ENCODE measurements at regions not wholly inside any gene's neighbourhood (a gene's known extent, or its start where the extent isn't known, plus 50 kb on each side); places are given as distances from the start of the nearest gene placed in this dataset.

DNA sequence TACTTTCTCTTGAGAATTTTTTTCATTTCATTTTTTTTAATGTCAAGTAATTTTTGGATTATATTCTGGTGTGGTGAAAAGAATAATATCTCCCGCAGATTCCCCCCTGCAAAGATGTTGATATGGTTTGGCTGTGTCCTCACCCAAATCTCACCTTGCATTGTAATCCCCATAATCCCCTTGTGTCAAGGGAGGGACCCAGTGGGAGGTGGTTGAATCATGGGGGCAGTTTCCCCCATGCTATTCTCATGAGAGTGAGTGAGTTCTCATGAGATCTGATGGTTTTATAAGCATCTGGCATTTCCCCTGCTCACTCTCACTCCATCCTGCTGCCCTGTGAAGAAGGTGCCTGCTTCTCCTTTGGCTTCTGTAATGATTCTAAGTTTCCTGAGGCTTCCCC, 58.7 kb upstream of the PMEPA1 start:
- no peak overlapping the region for H3K27ac Mint-ChIP-seq
- Histone ChIP-seq H3K27me3 (ENCODE audit: insufficient read depth) (no peaks in the 10 kb centered on the region), H3K27ac (ENCODE audit: low read depth) (no peak overlapping the region), H3F3A (replicated peaks; ENCODE audit: low read depth) (no peaks in the 10 kb centered on the region), H3K9me2 (ENCODE audit: insufficient read depth) (no peaks in the 10 kb centered on the region), H3K36me3 (ENCODE audit: insufficient read depth) (no peaks in the 10 kb centered on the region), H3K79me2 (replicated peaks; ENCODE audit: insufficient read depth) (no peaks in the 10 kb centered on the region), H2AFZ (peak overlapping the region; percentile 47; the same call in 1 of the 2 replicates), H3K4me2 (no peak overlapping the region), H4K20me1 (replicated peaks; ENCODE audit: insufficient read depth) (no peaks in the 10 kb centered on the region), H3K4me1 (ENCODE audit: insufficient read depth) (peaks cover 6% of the 10 kb centered on the region; the same call in 1 of the 2 replicates), H3K4me3 (no peak overlapping the region)
- peaks cover 25% of the 10 kb centered on the region for H3K4me1 Mint-ChIP-seq
- no peak for TF ChIP-seq NANOG (IDR thresholded peaks at IDR 0.05; ENCODE audit: borderline replicate concordance)
- no peak for TF ChIP-seq JUNB (IDR thresholded peaks at IDR 0.05; ENCODE audit: unreplicated experiment)
- TF ChIP-seq CREB1 (CRISPR knock-in tag; IDR thresholded peaks at IDR 0.05; ENCODE audit: low read depth) = no peak
- TF ChIP-seq POLR2AphosphoS5 (IDR thresholded peaks at IDR 0.05; ENCODE audit: low read depth) = no peak
- TF ChIP-seq EZH2phosphoT487 (IDR thresholded peaks at IDR 0.05; ENCODE audit: unreplicated experiment) = no peak
- no peak for TF ChIP-seq STAT1 (IDR thresholded peaks at IDR 0.05; ENCODE audit: unreplicated experiment)
- no peak for TF ChIP-seq ZNF114 (CRISPR knock-in tag; IDR thresholded peaks at IDR 0.05)
- TF ChIP-seq, protein P1, sequence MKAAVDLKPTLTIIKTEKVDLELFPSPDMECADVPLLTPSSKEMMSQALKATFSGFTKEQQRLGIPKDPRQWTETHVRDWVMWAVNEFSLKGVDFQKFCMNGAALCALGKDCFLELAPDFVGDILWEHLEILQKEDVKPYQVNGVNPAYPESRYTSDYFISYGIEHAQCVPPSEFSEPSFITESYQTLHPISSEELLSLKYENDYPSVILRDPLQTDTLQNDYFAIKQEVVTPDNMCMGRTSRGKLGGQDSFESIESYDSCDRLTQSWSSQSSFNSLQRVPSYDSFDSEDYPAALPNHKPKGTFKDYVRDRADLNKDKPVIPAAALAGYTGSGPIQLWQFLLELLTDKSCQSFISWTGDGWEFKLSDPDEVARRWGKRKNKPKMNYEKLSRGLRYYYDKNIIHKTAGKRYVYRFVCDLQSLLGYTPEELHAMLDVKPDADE (IDR thresholded peaks at IDR 0.05) = no peak
- TF ChIP-seq REST (IDR thresholded peaks at IDR 0.05; ENCODE audit: unreplicated experiment) = no peak
- TF ChIP-seq ZNF331 (CRISPR knock-in tag; IDR thresholded peaks at IDR 0.05; ENCODE audit: low read depth) = no peak
- no peak for TF ChIP-seq EZH2 (IDR thresholded peaks at IDR 0.05; ENCODE audit: low read depth, unreplicated experiment)
- TF ChIP-seq, protein P2, sequence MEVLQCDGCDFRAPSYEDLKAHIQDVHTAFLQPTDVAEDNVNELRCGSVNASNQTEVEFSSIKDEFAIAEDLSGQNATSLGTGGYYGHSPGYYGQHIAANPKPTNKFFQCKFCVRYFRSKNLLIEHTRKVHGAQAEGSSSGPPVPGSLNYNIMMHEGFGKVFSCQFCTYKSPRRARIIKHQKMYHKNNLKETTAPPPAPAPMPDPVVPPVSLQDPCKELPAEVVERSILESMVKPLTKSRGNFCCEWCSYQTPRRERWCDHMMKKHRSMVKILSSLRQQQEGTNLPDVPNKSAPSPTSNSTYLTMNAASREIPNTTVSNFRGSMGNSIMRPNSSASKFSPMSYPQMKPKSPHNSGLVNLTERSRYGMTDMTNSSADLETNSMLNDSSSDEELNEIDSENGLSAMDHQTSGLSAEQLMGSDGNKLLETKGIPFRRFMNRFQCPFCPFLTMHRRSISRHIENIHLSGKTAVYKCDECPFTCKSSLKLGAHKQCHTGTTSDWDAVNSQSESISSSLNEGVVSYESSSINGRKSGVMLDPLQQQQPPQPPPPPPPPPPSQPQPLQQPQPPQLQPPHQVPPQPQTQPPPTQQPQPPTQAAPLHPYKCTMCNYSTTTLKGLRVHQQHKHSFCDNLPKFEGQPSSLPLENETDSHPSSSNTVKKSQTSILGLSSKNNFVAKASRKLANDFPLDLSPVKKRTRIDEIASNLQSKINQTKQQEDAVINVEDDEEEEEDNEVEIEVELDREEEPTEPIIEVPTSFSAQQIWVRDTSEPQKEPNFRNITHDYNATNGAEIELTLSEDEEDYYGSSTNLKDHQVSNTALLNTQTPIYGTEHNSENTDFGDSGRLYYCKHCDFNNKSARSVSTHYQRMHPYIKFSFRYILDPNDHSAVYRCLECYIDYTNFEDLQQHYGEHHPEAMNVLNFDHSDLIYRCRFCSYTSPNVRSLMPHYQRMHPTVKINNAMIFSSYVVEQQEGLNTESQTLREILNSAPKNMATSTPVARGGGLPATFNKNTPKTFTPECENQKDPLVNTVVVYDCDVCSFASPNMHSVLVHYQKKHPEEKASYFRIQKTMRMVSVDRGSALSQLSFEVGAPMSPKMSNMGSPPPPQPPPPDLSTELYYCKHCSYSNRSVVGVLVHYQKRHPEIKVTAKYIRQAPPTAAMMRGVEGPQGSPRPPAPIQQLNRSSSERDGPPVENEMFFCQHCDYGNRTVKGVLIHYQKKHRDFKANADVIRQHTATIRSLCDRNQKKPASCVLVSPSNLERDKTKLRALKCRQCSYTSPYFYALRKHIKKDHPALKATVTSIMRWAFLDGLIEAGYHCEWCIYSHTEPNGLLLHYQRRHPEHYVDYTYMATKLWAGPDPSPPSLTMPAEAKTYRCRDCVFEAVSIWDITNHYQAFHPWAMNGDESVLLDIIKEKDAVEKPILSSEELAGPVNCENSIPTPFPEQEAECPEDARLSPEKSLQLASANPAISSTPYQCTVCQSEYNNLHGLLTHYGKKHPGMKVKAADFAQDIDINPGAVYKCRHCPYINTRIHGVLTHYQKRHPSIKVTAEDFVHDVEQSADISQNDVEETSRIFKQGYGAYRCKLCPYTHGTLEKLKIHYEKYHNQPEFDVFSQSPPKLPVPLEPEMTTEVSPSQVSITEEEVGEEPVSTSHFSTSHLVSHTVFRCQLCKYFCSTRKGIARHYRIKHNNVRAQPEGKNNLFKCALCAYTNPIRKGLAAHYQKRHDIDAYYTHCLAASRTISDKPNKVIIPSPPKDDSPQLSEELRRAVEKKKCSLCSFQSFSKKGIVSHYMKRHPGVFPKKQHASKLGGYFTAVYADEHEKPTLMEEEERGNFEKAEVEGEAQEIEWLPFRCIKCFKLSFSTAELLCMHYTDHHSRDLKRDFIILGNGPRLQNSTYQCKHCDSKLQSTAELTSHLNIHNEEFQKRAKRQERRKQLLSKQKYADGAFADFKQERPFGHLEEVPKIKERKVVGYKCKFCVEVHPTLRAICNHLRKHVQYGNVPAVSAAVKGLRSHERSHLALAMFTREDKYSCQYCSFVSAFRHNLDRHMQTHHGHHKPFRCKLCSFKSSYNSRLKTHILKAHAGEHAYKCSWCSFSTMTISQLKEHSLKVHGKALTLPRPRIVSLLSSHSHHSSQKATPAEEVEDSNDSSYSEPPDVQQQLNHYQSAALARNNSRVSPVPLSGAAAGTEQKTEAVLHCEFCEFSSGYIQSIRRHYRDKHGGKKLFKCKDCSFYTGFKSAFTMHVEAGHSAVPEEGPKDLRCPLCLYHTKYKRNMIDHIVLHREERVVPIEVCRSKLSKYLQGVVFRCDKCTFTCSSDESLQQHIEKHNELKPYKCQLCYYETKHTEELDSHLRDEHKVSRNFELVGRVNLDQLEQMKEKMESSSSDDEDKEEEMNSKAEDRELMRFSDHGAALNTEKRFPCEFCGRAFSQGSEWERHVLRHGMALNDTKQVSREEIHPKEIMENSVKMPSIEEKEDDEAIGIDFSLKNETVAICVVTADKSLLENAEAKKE (CRISPR knock-in tag; IDR thresholded peaks at IDR 0.05) = no peak
- TF ChIP-seq CTCF (conservative IDR thresholded peaks at IDR 0.05; ENCODE audit: low read depth in 2 of 2) = no peak
- peaks cover 3% of the 10 kb centered on the region for H3K27me3 Mint-ChIP-seq (ENCODE audit: insufficient read depth, low read depth, poor library complexity)
- DNase-seq (ENCODE audit: low spot score) (no peak), ATAC-seq (no peak)
- no peaks in the 10 kb centered on the region for H3K36me3 Mint-ChIP-seq (ENCODE audit: low read depth)
- no peak overlapping the region for H3K4me3 Mint-ChIP-seq
- no peaks in the 10 kb centered on the region; the same call in 2 of the 3 replicates for H3K9me3 Mint-ChIP-seq
